GM21515 (cell line): ENCODE measurements at regions not wholly inside any gene's neighbourhood (a gene's known extent, or its start where the extent isn't known, plus 50 kb on each side); places are given as distances from the start of the nearest gene placed in this dataset.

Experiments used
- ATAC-seq: cut with Tn5 transposase; IDR thresholded peaks from one replicate; pipeline ENCODE4 v1.9.1; 2021; ENCODE audit not compliant: unreplicated experiment

DNA sequence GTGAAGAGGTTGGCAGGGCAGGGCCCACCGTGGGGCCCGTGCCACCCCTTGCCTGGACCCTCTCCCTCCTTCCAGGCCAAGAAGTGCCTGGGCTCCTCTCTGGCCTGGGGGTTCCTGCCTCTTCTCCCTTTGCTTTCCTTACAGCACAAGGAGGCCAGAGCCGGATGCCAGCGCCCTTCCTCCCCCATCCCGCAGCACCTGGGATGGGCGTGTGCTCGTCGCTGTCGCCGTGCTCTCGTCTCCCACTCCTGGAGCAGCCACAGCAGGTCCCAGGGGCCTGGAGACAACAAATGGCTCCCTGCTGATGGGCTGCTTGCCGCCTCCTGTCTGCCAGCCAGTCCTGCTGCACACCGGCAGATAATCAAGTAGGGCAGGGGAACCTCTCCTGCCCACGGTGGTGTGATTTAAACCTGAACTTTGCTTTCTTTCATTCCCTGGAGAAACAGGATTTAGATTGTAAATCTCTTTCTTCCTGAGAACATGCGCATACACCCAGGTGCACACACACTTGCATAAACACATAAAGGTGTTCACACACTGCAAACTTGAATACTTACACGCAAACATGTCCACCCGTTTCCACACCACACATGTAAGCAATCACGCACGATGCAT, 50.8 kb upstream of the POU3F1 start:
- no peak for ATAC-seq
